ENCODE measurements at regions not wholly inside any gene's neighbourhood (a gene's known extent, or its start where the extent isn't known, plus 50 kb on each side); places are given as distances from the start of the nearest gene placed in this dataset.

DNA sequence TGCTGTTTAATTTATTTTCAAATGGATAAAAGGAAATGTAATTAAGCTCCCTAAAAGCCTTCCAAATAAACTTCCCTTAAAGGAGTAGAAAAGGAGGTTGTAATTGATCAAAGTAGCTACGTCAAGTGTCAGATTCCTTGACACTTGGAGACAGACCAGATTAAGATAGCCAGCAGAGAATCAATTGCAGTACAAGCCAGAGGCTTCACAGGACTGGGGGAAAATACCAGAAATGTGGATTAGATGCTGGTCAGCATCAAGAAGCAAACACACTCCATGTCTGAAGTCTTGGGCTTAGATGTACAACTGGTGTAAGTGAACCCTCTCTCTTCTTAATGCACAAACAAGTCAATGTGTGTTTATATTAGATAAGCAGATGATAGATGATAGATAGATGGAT, 184.9 kb upstream of the TAS2R1 start:
- TF ChIP-seq EZH2 (IDR thresholded peaks at IDR 0.05; ENCODE audit: insufficient read depth, poor library complexity, severe bottlenecking) (no peak), EZH2phosphoT487 (IDR thresholded peaks at IDR 0.05; ENCODE audit: insufficient read depth, low read depth) (no peak)

All from GM23248 (cell line).